H7 (cell line): ENCODE measurements at regions not wholly inside any gene's neighbourhood (a gene's known extent, or its start where the extent isn't known, plus 50 kb on each side); places are given as distances from the start of the nearest gene placed in this dataset.

ENCODE experiments used
- DNase-seq: peaks from one replicate; pipeline ENCODE4 v3.0.0; 2012
- H3K27me3 ChIP-seq: 2 replicates; pipeline ENCODE4 v1.6.0; 2011; ENCODE audit warnings: mild to moderate bottlenecking, low read length; ENCODE audit not compliant: control insufficient read depth, insufficient read depth
- H3K36me3 ChIP-seq: replicated peaks from 2 replicates; pipeline ENCODE4 v1.5.1; 2011; ENCODE audit warnings: low read length; ENCODE audit not compliant: control insufficient read depth, insufficient read depth
- H3K4me3 ChIP-seq: 2 replicates; pipeline ENCODE4 v1.5.1; 2011; ENCODE audit warnings: low read depth, mild to moderate bottlenecking, control low read depth, low read length, moderate library complexity; ENCODE audit not compliant: insufficient read depth

DNA sequence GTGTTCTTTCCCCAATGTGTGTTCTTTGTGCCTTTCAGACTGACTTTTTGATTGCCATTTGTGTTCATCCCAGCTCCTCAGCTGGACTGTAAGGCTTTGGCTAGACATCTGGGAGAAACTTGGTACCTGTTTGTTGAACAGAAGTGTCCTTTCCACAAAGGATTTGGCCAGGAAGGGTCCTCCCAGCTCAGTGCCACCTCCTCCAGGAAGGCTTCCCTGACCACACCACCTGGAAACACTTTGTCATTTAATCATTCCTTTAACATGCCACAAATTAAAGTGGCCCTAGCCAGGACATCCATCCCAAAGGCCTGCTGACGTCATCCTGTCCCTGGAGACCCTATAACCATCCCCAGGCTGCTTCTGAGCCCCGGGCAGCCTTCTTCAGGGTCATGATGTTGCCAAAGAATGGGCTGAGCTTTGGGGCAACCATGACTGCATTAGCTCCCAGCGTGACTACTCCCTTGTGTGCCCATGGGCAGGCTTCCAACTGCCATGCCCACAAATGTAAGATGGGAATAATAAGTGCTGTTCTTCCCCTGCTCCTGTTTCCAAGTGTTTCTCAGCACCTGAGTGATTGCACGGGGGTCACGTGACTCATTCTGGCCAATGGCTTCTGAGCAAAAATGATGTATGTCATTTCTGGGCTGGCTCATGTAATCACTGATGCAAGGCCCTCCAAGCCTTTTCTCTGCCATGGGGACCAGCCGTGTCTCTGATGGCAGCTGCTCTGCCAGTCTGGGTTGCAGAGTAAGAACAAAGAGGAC lies 112.5 kb upstream of the SMAD3 start:
- Histone ChIP-seq H3K27me3 (no peaks in the 10 kb centered on the region), H3K36me3 (no peaks in the 10 kb centered on the region)
- no peak for DNase-seq

DNA sequence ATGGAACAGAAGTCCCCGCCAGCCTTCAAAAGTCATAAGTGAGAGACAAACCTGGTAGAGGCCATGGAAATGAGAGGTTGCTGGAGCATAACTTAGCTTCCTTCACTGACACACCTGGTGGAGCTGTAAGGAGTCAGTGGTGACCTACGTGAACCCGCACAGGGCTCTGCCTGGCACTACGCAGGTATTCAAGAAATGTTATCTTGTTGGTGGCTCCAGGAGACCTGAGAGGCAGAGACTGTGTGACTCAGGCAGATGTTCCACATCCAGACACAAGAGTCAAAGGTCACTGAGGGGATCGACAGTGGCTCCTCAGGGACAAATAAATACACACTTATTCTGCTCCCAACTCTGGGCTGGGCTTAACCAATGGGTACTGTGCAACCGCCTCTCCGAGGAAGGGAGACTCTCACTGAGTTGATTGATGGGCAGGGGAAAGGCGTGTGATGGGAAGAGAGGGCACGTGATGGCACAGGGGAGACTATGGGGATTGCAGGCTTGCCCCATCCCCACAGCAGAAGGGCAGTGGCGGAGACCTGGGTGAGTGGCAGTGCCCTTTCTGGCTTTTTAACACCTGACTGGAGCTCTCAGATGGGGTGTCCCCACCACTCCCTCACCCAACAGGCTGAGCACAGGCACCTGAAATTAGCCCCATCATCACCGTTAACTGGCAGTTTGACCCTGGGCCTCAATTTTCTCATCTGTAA lies 111.7 kb upstream of the SMAD3 start:
- no peaks in the 10 kb centered on the region for H3K36me3 ChIP-seq
- H3K4me3 ChIP-seq = no peak overlapping the region
- no peak for DNase-seq
- H3K27me3 ChIP-seq = no peaks in the 10 kb centered on the region

More for the DNA sequence above, 112.5 kb upstream of the SMAD3 start:
- no peak overlapping the region for H3K4me3 ChIP-seq

DNA sequence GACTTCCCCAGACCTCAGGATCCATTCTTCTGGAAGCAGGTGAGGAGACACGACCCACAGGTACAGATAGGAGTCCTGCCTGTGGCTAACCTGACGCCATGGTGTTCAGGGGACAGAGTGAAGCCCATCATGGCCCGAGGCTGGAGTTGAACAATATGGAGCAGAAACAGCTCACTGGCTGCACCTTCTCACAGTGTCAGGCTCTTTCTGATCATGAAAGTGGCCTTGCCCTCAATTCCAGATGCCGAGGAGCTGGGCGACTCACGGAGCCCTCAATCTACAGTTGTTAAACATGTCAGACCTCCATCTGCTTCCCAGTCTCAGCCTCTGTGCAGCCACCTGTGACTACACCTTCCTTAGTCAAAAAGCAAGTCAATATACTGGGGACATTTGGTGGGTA lies 110.8 kb upstream of the SMAD3 start:
- H3K27me3 ChIP-seq = no peaks in the 10 kb centered on the region
- no peaks in the 10 kb centered on the region for H3K36me3 ChIP-seq
- no peak for DNase-seq
- no peak overlapping the region for H3K4me3 ChIP-seq

DNA sequence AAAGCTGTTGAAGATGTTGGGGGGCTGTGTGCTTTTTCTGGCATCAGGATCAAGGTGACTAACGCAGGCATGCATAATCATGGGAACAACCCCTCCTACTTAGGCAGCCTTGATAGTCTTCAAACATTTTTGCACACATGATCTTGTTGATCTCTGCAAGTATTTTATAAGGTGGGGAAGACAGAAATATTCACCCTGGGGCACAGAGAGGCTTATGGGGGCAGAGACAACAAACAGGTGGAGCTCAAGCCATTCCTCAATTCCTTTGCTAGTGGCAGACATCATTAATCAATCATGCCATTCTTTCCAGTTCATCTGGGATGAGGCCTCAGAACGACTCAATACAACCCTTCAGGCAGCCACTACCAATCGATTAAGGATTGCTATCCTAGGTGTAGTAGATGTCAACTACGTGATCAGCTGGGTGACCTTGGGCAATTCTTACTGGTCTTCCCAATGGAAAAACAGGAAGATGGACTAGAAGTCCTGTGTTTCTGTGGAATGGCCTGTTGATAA lies 110.3 kb upstream of the SMAD3 start:
- no peaks in the 10 kb centered on the region for H3K27me3 ChIP-seq
- DNase-seq = no peak
- no peaks in the 10 kb centered on the region for H3K36me3 ChIP-seq
- no peak overlapping the region for H3K4me3 ChIP-seq

DNA sequence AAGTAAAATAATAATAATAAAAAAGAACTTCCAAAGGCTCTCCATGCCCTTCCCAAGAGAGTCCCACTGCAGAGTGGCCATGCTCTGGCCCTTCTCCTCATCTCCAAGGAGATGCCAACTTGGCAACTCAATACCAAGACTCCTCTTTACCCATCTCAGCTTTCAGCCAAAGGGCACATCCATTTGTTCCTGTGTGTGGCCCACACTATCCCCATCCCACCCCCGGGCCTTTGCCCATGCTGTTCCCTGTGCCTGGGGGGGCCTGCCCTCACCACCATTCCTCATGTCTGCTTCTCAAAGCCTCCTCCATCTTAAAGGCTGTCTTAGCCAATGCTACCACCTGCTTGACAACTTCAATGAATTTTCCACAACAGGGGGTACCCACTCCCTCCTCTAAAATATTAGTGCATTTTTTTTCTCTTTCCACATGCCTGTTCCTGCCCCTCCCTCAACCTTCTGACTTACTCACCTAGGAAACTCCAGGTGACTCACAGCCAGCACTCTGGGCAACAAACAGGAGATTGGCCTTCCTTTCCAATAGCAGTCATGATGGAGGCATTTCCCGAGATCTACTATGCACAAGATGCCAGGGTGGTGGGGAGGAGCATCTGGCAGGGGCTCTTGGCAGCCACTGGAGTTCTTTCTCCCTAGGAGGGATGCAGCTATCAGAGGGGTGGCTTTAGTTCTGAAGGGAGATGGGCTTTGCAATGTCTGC lies 109.4 kb upstream of the SMAD3 start:
- no peak overlapping the region for H3K4me3 ChIP-seq
- H3K36me3 ChIP-seq = no peaks in the 10 kb centered on the region
- no peaks in the 10 kb centered on the region for H3K27me3 ChIP-seq
- no peak for DNase-seq

DNA sequence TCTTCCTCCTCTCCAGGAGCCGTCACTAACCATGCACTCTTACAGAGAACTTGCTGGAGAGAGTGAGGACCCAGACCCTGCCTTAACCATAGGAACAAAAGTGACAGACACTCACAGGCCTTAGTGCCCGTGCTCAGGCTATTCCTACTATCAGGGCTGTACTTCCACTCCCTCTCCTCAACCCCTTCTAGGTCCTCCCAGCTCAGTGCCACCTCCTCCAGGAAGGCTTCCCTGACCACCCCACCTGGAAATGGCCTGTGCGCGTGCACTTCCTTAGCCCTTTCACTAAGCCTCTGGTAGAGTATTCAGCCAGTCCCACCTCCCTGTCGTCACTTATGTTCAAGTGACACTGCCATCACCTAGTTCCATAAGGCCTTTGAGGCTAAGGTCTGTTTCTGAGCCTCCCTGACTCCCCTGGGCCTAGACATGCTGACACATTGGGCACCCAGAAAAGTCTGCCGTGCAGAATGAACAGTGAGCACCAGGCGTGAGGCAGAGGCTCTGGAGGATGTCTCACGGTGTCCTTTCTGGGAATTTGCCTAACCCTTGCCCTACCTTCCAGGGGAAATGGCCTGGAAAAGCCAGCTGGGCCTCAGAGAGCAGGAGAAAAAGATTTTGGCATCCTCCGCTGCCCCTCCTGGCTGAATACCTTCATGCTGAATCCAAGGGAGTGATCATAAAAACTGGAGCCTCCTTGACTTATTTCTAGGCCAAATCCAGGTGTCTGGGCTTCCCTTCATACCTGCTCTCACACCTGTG lies 108.6 kb upstream of the SMAD3 start:
- H3K4me3 ChIP-seq = no peak overlapping the region
- H3K36me3 ChIP-seq = no peaks in the 10 kb centered on the region
- no peak for DNase-seq
- H3K27me3 ChIP-seq = no peaks in the 10 kb centered on the region

DNA sequence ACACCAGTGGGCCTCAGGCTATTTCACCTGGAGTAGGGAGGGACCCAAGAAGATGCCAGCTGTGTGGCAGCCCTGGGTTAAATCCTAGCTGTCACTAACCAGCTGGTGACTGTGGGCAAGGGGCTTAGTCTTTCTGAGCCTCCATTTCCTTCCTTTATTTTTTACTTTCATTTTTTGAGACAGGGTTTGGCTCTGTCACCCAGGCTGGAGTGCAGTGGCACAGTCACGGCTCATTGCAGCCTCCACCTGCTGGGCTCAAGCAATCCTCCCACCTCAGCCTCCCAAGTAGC lies 108.0 kb upstream of the SMAD3 start:
- no peaks in the 10 kb centered on the region for H3K27me3 ChIP-seq
- no peak overlapping the region for H3K4me3 ChIP-seq
- H3K36me3 ChIP-seq = no peaks in the 10 kb centered on the region
- no peak for DNase-seq

DNA sequence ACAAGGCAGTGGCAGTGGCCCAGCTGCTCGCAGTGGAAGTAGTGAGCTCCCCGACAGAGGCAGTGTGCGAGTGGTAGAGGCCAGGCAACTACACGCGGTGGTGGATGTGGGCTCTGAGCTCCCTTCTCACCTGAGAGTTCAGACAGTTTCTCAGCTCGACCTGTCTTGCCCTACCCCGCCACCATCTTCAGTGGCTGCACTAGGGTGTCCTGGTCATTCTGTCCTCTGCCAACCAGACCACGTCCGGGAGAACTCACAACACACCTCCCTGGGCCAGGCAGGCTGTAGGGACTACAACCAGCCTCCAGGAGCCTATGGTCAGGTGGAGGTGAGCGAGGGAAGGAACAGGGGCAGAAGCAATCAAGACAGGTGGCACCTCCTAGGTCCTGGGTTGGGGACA lies 106.3 kb upstream of the SMAD3 start:
- DNase-seq = no peak
- H3K4me3 ChIP-seq = no peak overlapping the region
- no peaks in the 10 kb centered on the region for H3K36me3 ChIP-seq
- H3K27me3 ChIP-seq = no peaks in the 10 kb centered on the region

DNA sequence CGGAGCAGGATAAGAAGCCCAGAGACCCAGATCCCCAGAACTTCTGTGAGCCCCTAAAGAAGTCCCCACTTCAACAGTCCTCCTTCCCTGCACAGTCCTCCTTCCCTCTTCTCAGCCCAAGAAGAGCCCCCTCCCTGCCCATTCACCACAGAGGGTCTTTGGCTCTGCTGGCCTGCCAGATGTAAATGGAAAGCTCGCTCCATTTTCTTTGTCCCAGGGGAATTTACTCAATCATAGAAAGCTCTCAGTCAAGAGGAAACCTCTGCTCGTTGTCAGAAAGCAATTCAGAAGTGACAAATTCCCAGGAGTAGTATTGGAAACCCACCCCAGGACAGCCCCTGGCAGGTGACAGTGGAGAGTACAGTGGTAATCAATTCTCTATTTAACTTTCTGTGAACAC lies 105.5 kb upstream of the SMAD3 start:
- no peaks in the 10 kb centered on the region for H3K27me3 ChIP-seq
- no peak overlapping the region for H3K4me3 ChIP-seq
- no peak for DNase-seq
- H3K36me3 ChIP-seq = no peaks in the 10 kb centered on the region

DNA sequence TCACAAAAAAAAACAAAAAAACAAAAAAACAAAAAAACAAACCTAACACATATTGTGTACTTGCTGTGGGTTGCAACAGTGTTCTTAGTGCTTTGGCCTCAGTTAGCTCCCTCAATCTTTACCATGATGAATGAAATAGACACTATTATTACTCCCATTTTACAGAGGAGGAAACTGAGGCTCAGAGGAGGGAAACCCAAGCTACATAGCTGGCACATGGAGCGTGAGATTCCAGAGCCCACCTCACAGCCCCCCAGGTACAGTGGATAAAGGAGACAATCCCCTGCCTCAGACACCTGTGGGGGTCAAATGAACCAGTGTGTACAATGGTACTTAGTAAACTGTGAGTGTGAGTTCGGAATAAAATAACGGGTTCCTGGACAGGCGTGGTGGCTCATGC lies 104.9 kb upstream of the SMAD3 start:
- Histone ChIP-seq H3K36me3 (no peaks in the 10 kb centered on the region), H3K27me3 (no peaks in the 10 kb centered on the region), H3K4me3 (no peak overlapping the region)
- DNase-seq = no peak

DNA sequence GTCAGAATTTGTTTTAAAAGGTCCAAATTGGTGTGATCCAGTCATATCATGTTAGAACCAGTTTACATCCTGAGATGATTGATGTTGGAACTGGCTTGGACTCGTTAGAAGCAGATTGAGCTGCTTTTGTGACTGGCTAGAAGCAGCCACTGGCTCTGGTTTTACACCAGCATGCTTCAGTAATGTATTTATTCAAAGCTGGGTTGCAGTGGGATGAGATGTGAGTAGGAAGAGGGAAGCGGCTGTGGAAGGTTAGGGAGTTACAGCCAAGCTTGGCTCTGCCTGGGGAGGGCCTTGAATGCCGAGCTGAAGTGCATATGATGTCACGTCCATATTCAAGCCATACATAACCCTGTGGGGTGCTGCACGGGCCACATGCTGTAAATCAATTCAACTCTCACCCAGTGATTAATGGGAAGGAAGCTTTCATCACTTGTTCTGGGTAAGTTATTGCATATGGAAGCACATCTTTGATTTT lies 104.0 kb upstream of the SMAD3 start:
- Histone ChIP-seq H3K4me3 (no peak overlapping the region), H3K27me3 (no peaks in the 10 kb centered on the region), H3K36me3 (no peaks in the 10 kb centered on the region)
- DNase-seq = no peak

DNA sequence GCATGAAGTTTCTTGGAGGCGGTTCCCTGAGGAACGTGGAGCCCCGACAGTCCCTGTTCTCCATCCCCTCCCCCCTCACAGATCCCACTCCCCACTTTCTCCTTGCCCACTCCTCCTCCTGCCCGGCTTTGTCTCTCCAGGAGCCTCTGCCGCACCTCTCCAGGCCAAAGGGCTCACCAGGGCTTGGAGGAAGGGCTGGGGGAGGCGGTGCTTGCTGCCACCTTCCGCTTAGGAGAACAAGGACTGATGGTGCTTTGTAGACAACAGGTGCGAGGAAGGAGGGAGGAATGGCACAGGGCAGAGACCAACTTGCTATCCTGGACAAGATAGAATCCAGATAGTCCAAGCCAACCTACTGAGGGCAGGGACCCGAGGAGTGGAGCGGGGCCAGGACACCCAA lies 103.5 kb upstream of the SMAD3 start:
- Histone ChIP-seq H3K36me3 (no peaks in the 10 kb centered on the region), H3K27me3 (no peaks in the 10 kb centered on the region), H3K4me3 (no peak overlapping the region)
- no peak for DNase-seq

DNA sequence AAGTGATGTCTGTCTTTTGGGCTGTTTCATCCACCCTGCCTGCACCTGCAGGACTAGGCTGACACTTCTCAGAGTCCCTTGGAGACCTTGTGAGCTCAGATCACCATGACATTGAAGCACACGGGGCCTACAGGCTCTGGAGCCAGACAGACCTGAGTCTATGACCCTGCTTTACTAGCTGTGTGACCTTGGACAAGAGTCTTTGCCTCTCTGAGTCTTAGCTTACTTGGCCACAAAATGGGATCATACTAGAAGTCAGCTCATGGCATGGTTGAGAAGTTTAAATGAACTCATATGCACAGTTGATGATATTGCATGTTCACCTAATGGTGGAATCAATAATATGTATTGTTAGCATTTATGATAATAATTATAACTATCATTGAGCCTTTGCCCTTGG lies 102.9 kb upstream of the SMAD3 start:
- no peaks in the 10 kb centered on the region for H3K27me3 ChIP-seq
- no peaks in the 10 kb centered on the region for H3K36me3 ChIP-seq
- DNase-seq = no peak
- H3K4me3 ChIP-seq = no peak overlapping the region

DNA sequence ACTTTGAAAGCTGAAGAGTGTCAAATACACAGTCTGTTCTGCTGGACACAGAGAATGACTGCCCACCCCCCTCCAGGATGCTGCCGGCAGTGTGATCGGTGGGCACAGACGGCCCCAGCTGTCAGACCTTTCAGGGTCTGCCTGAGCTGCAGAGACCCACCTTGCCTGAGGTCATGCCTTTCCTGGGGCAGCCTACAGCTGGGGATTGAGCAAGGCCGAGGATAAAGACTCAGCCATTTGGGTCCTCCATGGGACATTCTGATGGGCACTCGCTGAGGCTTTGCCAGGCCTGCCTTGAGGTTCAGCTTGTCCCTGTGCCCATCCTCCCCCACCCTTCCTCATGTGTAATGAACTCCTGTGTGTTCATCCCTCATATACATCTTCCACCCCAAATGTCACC lies 102.3 kb upstream of the SMAD3 start:
- H3K27me3 ChIP-seq = no peaks in the 10 kb centered on the region
- DNase-seq = no peak
- H3K4me3 ChIP-seq = no peak overlapping the region
- H3K36me3 ChIP-seq = no peaks in the 10 kb centered on the region
